GM10847 (cell line): ENCODE measurements at regions not wholly inside any gene's neighbourhood (a gene's known extent, or its start where the extent isn't known, plus 50 kb on each side); places are given as distances from the start of the nearest gene placed in this dataset.

ENCODE experiments used
- POLR2A ChIP-seq: IDR thresholded peaks from 2 replicates; pipeline ENCODE4 v1.6.1; 2011; ENCODE audit not compliant: insufficient read length; ENCODE audit errors: extremely low read depth

DNA sequence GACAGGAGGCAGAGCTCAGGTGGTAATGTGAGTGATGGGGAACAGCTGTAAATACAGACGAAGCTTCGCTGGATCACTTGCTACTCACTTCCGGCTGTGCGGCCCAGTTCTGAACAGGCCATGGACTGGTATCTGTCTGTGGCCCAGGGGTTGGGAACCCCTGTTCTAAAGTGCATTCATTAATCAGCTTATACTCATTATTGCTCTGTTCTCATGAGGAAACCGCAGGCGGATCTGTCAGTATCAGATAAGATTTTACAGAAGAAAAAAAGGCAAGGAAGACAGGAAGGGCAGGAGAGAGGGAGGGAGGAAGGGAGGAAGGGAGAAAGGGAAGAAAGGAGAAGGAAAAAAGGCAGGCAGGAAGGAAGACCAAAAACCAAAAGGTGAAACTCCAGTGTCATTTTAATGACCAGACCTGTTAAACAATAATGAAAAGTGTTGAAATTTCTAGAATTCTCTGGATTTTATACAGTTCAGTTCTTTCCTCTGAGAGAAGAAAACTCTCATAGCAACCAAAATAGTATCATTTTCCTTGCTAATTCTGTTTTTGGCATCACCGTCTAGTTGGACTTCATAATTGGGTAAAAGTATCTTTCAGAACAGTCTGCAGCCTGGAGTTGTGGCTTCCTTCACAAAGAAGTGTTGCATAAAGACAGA, 128.0 kb upstream of the PROK2 start:
- no peak for TF ChIP-seq POLR2A

DNA sequence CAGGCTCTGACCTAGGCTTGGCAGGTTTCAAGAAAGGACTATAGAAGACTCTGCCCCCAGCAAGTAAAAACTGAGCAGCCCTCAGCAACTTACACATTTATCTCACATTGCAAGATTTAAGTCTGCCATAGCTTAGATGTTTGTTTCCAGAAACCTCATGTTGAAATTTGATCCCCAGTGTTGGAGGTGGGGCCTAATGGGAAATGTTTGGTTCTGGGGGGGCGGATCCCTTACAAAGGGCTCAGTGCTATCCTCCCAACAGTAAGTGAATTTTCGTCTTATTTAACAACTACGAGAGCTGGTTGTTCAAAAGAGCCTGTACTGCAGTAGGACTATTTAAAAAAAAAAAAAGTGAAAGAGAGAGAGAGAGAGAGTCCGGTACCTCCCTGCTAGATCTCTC, 125.2 kb upstream of the PROK2 start:
- no peak for TF ChIP-seq POLR2A

DNA sequence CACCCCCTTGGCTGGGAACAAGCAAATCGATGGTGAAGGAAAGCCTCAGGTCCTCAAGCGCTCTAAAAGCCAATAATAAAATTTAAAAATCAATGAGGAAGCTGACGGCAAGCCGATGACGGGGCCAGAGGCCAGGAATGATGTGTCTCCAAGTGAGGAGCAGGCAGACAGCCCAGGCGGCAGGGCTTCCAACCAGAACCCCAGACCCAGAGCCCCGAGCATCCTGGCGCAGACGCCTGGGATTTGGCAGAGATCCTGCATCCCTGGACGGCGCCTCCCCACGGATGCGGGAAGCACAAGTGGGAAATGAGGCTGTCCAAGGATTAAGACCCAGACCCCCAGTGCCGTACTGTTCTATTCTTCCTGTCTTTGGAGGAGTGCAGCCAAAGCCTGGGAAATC, 123.0 kb upstream of the PROK2 start:
- TF ChIP-seq POLR2A: no peak

DNA sequence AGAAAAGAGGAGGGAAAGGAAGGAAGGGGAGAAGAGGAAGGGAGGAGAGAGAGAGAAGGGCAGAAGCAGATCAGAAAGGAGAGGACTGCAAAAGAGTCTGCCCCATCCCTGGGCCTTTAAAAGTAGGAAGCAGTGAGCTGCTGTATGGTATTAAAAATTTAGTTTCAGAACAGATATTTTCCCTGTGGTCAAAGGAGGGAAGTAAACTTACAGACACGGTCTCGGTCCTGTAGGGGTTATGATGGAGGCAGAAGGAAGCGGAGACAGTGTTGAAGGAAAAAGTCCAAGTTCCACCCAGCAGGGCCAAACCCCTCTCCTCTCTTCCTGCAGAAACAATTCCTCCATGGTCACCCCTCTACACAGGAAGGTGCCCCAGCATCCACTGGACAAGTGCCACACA, 122.0 kb upstream of the PROK2 start:
- TF ChIP-seq POLR2A: no peak

DNA sequence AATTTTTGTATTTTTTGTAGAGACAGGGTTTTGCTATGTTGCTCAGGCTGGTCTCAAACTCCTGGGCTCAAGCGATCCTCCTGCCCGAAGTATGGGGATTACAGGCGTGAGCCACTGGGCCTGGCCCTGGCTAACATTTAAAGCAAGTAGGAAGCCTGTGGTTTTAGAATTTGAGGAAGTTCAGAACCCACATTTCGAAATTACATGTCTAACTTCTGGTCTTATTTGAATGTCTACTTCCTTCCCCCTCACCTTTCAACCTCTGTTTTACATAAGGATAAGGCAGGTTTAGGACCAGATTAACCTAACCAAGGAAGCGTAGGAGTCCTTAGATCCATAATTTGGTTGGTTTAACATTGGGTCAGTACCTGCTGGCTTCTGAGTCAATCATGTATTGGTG, 120.5 kb upstream of the PROK2 start:
- no peak for TF ChIP-seq POLR2A

DNA sequence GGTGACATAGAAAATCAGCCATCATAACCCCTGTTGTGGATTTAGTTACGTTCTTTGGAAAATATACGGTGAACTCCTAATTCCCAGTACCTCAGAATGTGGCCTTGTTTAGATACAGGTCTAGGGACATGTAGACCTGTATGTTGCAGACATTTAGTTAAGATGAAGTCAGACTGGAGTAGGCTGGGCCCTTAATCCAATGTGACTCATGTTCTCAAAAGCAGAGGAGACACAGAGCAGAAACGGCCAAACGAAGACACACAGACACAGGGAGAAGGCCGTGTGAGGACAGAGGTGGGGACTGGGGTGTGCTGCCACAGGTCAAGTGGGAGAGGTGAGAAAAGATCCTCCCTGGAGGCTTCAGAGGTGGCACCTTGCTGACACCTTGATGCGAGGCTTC, 119.0 kb upstream of the PROK2 start:
- no peak for TF ChIP-seq POLR2A

DNA sequence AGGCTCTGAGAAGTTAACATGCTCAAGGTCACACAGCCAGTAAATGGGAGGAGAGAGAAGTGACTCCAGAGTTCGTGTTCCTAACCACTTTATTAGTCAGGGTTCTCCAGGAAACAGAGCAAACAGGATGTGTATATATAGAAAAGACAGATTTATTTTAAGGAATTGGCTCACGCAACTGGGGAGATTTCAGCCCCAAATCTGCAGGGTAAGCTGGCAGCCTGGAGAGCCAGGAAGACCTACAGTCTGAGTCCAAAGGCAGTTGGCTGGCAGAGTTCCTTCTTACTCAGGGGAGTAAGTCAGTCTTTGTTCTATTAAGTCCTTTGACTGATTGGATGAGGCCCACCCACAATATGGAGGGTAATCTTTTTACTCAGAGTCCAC, 118.2 kb upstream of the PROK2 start:
- TF ChIP-seq POLR2A: no peak

DNA sequence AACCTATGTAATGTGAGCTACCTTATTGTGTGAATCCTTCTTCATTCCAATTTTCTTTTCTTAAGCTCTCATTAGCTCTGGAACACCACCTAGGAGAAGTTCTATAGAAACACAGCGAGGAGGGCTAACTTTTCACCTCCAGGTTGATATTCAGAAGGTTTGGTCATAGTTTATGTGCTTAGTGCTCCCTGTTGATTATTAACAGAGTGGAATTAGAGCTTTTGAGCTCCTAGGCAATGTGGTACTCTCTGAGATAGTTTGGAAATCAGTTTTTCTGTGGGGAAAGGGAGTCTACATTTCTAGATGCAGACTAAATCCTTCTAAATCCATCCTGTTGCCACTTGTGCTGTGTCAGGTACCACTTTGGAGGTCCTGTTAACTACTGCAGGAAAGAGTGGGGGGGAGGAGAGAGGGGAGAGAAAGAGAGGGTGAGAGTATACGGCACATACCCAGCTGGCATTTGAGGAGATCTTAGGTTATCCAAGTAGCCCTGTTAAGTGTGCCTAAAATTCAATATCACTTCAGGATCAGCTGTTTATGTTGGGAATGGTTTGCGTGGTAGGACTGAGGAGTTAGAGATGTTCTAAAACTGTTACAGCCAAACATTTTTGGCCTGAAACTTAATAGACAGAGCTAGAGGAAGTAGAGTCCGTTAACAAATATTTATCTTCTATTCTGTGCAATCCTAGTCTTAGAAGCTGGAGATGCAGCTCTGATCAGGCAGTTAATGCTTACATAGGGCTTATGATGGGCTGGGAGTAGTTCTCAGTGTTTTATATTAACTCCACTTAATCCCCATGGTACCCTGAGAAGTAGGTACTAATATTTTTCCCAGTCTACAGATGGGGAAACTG, 117.5 kb upstream of the PROK2 start:
- TF ChIP-seq POLR2A: no peak

- no peak for TF ChIP-seq POLR2A
Observed at GRCh38 chr3:71901645-71902044, 116.7 kb upstream of the PROK2 start.

DNA sequence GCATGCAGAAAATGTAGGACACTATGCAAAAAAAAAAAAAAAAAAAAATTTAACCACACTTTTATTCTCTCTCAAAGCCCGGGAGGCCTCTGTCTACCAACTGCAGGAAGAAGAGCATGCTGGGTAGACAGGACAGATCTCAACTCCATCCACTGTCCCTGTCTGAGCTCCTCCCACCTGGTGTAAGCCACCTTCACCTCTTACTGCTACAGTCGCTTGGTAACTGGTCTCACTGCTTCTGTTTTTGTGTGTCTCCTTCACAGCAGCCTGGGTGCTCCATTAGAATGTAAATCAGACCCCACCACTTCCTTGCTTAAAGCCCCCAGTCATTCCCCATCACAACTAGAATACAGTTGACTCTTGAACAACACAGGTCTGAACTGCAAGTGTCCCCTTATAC, 115.1 kb upstream of the PROK2 start:
- no peak for TF ChIP-seq POLR2A

DNA sequence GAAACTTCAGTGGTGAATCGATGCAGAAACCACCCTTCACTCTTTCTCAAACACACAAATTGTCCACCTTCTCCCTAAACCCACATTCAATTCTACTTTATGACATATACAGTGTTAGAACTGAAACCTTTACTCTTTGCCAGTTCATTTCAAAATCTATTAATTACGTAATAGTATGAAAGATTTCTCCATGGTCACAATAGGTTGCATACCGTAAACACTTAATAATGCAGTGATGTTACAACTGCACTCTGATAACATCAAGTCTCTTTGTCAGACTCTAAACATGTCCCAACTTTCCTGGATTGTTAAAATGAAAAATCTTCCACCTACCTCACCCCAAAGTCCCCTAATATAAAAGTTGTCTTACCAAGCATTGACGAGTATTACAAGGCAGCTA, 111.8 kb upstream of the PROK2 start:
- no peak for TF ChIP-seq POLR2A

DNA sequence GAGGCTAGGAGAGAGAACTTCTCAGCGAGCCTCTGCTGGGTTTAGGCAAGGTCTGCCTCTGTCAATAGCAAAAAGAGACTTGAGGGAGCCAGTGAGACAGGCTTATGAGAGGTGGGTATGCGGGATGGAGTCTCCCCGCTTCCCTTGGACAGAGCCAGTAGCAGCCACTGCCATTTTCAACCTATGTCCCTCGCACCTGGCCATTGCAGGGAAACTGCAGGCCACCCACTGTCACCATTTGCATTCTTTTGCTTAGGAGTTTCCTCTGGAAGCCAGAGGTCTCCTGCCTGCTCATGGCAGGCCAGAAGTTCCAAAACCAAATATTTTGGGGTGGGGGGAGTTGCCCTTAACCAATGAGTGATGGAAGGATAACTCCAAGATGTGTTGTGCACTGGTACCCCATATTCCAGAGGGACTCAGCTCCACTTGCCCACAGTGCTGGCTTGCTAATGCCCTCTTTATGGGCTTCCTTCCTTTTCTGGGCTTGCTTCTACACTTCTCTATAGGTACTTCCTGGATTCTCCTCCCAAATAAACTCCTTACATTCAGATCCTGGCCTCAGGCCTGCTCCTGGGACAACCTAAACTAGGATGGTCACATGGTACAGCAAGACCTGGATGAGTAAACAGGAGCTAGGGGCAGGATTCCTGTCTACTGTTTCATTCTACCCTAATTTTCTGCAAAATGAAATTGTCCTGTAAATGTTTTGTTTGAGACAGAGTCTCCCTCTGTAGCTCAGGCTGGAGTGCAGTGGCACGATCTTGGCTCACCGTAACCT, 108.9 kb upstream of the PROK2 start:
- TF ChIP-seq POLR2A: no peak

GRCh38 chr3:71893122-71893521, 108.2 kb upstream of the PROK2 start:
- no peak for TF ChIP-seq POLR2A

DNA sequence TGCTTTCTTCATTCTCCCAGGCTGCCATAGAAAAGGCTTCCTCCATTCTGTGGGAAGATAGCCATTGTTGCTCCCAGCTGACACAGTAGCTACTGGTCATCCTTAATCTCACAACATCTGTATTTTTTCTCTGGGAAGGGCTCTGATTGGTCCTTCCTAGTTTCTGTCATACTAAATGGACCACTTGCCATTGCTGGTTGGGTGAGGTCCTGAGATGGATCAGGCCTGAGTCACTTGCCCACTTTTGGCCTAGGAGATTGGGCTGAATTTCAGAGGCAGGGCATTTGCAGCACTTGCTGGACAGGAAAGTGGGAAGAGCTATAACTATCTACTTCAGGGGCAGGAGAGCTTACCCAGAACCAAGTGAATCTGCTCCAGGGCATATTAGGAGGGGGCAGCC, 106.5 kb upstream of the PROK2 start:
- TF ChIP-seq POLR2A: no peak

- TF ChIP-seq POLR2A: no peak
Observed at GRCh38 chr3:71890356-71890931, 105.5 kb upstream of the PROK2 start.

GRCh38 chr3:71887256-71887655, 102.3 kb upstream of the PROK2 start:
- TF ChIP-seq POLR2A: no peak

GRCh38 chr3:71885006-71885405, 100.1 kb upstream of the PROK2 start:
- no peak for TF ChIP-seq POLR2A
